Bronchial epithelial cell (primary cell): ENCODE measurements at regions not wholly inside any gene's neighbourhood (a gene's known extent, or its start where the extent isn't known, plus 50 kb on each side); places are given as distances from the start of the nearest gene placed in this dataset.

Experiments
- DNase-seq: peaks from one replicate; pipeline ENCODE4 v3.0.0-alpha.2; 2010; ENCODE audit warnings: low read depth
- FAIRE-seq: peaks from 2 replicates; lab custom pipeline; 2011; peaks lifted over from hg19 to GRCh38; lab: Jason Lieb, UNC
- H3K27me3 ChIP-seq: 2 replicates; pipeline ENCODE4 v1.5.1; 2011; ENCODE audit warnings: low read length; ENCODE audit not compliant: control insufficient read depth, insufficient read depth
- H3K36me3 ChIP-seq: 2 replicates; pipeline ENCODE4 v1.5.1; 2011; ENCODE audit warnings: low read length; ENCODE audit not compliant: control insufficient read depth, insufficient read depth
- H3K4me3 ChIP-seq: 2 replicates; pipeline ENCODE4 v1.5.1; 2011; ENCODE audit warnings: mild to moderate bottlenecking, low read depth, low read length, control low read depth
- CTCF ChIP-seq: IDR thresholded peaks from 2 replicates; pipeline ENCODE4 v1.5.1; 2011; ENCODE audit warnings: mild to moderate bottlenecking, moderate library complexity, low read length, control low read depth, inconsistent platforms; ENCODE audit not compliant: insufficient read depth, severe bottlenecking

DNA sequence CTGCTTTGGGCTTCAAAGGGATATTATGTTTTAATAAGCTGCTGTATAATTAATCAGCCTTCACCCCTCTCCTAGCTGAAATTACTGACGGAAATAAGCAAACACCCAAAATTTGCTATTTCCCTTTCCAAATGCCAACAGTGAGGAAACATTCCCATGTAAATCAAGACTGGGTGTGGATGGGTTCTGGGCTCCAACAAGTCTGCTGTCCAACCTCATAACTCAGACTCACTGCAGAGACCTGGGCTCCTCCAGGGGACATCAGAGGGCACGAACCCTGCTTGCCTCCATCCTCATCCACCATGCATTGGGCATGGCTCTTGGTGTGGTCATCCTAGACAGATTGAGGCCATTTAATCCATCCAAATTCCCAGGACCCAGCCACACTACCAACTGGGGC, 173.7 kb downstream of the C1D start:
- Histone ChIP-seq H3K27me3 (no peaks in the 10 kb centered on the region), H3K4me3 (no peak overlapping the region), H3K36me3 (no peaks in the 10 kb centered on the region)
- DNase-seq (no peak), FAIRE-seq (peak; percentile 43)
- TF ChIP-seq CTCF, result no peak

GRCh38 chr2:67891642-67892041, 171.2 kb downstream of the C1D start:
- DNase-seq (no peak), FAIRE-seq (no peak)
- Histone ChIP-seq H3K27me3 (no peaks in the 10 kb centered on the region), H3K4me3 (no peak overlapping the region), H3K36me3 (no peaks in the 10 kb centered on the region)
- TF ChIP-seq CTCF, result no peak

DNA sequence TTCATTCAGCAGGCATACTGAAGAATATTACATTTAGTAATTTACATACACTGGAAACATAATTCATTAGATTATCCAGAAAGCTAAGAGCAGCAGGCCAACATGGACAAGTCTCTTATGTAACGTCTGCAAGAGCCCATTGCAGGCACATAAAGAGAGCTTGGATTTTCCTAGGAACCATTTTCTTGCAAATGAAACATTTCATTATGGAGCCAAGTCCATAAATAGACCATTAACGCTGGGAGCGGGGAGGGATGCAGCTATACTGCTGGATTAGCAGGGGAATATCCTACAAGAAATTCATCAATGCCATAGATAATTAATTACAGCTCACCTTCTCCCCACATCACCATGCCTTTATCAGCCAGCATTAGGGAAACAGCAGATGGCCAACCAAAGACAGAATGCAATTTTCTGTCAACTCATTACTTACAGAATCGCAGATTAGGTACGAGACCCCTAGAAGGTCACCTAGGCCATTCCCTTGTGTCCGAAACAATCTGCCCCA, 170.4 kb downstream of the C1D start:
- H3K27me3 ChIP-seq, result no peaks in the 10 kb centered on the region
- FAIRE-seq, result peak; percentile 60
- no peak for TF ChIP-seq CTCF

GRCh38 chr2:67895227-67895941, 167.4 kb downstream of the C1D start:
- FAIRE-seq (no peak), DNase-seq (peak; percentile 16)

More for the DNA sequence above, 170.4 kb downstream of the C1D start:
- Histone ChIP-seq H3K4me3 (no peak overlapping the region), H3K36me3 (no peaks in the 10 kb centered on the region)
- no peak for DNase-seq

GRCh38 chr2:67896076-67896475, 166.7 kb downstream of the C1D start:
- H3K27me3 ChIP-seq, result no peaks in the 10 kb centered on the region
- H3K36me3 ChIP-seq, result no peaks in the 10 kb centered on the region
- no peak for DNase-seq
- no peak for FAIRE-seq
- H3K4me3 ChIP-seq, result no peak overlapping the region
- TF ChIP-seq CTCF, result no peak

More at GRCh38 chr2:67895227-67895941, 167.4 kb downstream of the C1D start:
- H3K4me3 ChIP-seq, result no peak overlapping the region
- H3K36me3 ChIP-seq, result no peaks in the 10 kb centered on the region
- no peaks in the 10 kb centered on the region for H3K27me3 ChIP-seq
- no peak for TF ChIP-seq CTCF
